ENCODE measurements at regions not wholly inside any gene's neighbourhood (a gene's known extent, or its start where the extent isn't known, plus 50 kb on each side); places are given as distances from the start of the nearest gene placed in this dataset.

GRCh38 chr1:17979815-17980214 lies 127.8 kb upstream of the IGSF21 start:
- TF ChIP-seq, protein P1, sequence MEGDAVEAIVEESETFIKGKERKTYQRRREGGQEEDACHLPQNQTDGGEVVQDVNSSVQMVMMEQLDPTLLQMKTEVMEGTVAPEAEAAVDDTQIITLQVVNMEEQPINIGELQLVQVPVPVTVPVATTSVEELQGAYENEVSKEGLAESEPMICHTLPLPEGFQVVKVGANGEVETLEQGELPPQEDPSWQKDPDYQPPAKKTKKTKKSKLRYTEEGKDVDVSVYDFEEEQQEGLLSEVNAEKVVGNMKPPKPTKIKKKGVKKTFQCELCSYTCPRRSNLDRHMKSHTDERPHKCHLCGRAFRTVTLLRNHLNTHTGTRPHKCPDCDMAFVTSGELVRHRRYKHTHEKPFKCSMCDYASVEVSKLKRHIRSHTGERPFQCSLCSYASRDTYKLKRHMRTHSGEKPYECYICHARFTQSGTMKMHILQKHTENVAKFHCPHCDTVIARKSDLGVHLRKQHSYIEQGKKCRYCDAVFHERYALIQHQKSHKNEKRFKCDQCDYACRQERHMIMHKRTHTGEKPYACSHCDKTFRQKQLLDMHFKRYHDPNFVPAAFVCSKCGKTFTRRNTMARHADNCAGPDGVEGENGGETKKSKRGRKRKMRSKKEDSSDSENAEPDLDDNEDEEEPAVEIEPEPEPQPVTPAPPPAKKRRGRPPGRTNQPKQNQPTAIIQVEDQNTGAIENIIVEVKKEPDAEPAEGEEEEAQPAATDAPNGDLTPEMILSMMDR (IDR thresholded peaks at IDR 0.05), result no peak
- no peak for TF ChIP-seq POLR2A (IDR thresholded peaks at IDR 0.05)
